ENCODE measurements at regions not wholly inside any gene's neighbourhood (a gene's known extent, or its start where the extent isn't known, plus 50 kb on each side); places are given as distances from the start of the nearest gene placed in this dataset.

GRCh38 chr4:22947851-22948250 lies 255.1 kb downstream of the GBA3 start:
- peaks cover 1% of the 10 kb centered on the region for H3K9me3 Mint-ChIP-seq
- POLR2A ChIA-PET: no interaction called here
- Histone ChIP-seq H3K4me1 (ENCODE audit: insufficient read depth, low read length) (no peaks in the 10 kb centered on the region), H3K27me3 (ENCODE audit: control insufficient read depth in 1 of 2, insufficient read depth in 2 of 2, low read length in 2 of 2) (no peaks in the 10 kb centered on the region), H3K27ac (ENCODE audit: low read depth in 1 of 2, low read length in 2 of 2) (no peak overlapping the region), H3K4me3 (ENCODE audit: low read length) (no peak overlapping the region), H3K36me3 (ENCODE audit: insufficient read depth, low read length) (no peaks in the 10 kb centered on the region), H3K9me3 (ENCODE audit: control insufficient read depth in 1 of 2, insufficient read depth in 1 of 2, low read length in 2 of 2) (peaks cover 5% of the 10 kb centered on the region in 2 experiments)
- no peaks in the 10 kb centered on the region for H3K4me1 Mint-ChIP-seq (ENCODE audit: low read depth)
- ATAC-seq (ENCODE audit: poor library complexity) (no peak), DNase-seq (no peak)
- H3K36me3 Mint-ChIP-seq (ENCODE audit: low read depth): no peaks in the 10 kb centered on the region
- H3K27ac Mint-ChIP-seq: no peak overlapping the region
- intact Hi-C loops (cut with DNase I, micrococcal nuclease): no loop called here
- H3K27me3 Mint-ChIP-seq: no peaks in the 10 kb centered on the region
- CTCF ChIA-PET: no interaction called here
- H3K4me3 Mint-ChIP-seq: no peak overlapping the region
- no peak for TF ChIP-seq CTCF (IDR thresholded peaks at IDR 0.05)

- intact Hi-C loops (cut with DNase I, micrococcal nuclease): no loop called here
- TF ChIP-seq CTCF (IDR thresholded peaks at IDR 0.05): no peak
- no peak for DNase-seq
- ATAC-seq (ENCODE audit: poor library complexity): no peak
- no peaks in the 10 kb centered on the region for H3K27me3 ChIP-seq (ENCODE audit: control insufficient read depth in 1 of 2, insufficient read depth in 2 of 2, low read length in 2 of 2)
- no peak overlapping the region for H3K4me3 Mint-ChIP-seq
- peaks cover 2% of the 10 kb centered on the region for H3K9me3 Mint-ChIP-seq
- peaks cover 0 to 4% of the 10 kb centered on the region in 2 experiments for H3K9me3 ChIP-seq (ENCODE audit: control insufficient read depth in 1 of 2, insufficient read depth in 1 of 2, low read length in 2 of 2)
- no peak overlapping the region for H3K27ac Mint-ChIP-seq
- ChIA-PET CTCF (no interaction called here), POLR2A (no interaction called here)
- H3K4me1 ChIP-seq (ENCODE audit: insufficient read depth, low read length): no peaks in the 10 kb centered on the region
- no peaks in the 10 kb centered on the region for H3K4me1 Mint-ChIP-seq (ENCODE audit: low read depth)
- no peaks in the 10 kb centered on the region for H3K36me3 ChIP-seq (ENCODE audit: insufficient read depth, low read length)
- no peak overlapping the region for H3K27ac ChIP-seq (ENCODE audit: low read depth in 1 of 2, low read length in 2 of 2)
- H3K4me3 ChIP-seq (ENCODE audit: low read length): no peak overlapping the region
- H3K27me3 Mint-ChIP-seq: no peaks in the 10 kb centered on the region
- H3K36me3 Mint-ChIP-seq (ENCODE audit: low read depth): no peaks in the 10 kb centered on the region
Measured at GRCh38 chr4:22942920-22943559, 250.3 kb downstream of the GBA3 start.

DNA sequence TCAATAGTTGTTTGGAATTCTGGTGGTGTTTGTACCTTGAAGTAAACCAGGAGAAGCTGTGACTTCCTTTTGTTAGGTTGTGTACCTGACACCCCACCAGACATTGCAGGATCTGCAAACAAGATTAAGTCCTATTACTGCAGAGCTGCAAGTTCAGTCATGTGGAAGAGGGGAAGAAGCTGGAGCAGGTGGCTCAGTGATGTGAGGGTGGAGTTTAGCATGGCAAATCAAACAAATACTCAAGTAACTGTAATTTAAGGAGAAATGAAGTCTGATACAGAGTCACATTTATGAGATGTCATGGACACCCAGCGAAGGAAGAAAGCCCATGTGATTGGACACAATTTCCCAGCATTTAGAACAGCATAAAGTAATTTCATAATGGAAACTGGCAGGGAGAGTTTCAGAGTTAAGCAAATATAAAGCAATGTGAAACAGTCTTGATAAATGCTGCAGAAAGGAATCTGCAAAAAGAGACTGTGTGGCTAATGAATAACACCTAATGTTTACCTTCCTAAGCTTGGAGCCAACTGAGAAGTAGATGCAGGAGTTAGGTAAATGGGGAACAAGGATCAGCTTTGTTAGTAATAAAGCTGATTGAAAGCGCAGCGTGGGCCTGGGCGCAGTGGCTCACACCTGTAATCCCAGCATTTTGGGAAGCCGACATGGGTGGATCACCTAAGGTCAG lies 249.1 kb downstream of the GBA3 start:
- H3K4me1 Mint-ChIP-seq (ENCODE audit: low read depth): no peaks in the 10 kb centered on the region
- H3K9me3 Mint-ChIP-seq: peaks cover 2% of the 10 kb centered on the region
- intact Hi-C loops (cut with DNase I, micrococcal nuclease): no loop called here
- CTCF ChIA-PET: no interaction called here
- H3K27me3 Mint-ChIP-seq: no peaks in the 10 kb centered on the region
- H3K4me3 ChIP-seq (ENCODE audit: low read length): no peak overlapping the region
- no peaks in the 10 kb centered on the region for H3K4me1 ChIP-seq (ENCODE audit: insufficient read depth, low read length)
- no peak for ATAC-seq (ENCODE audit: poor library complexity)
- H3K27me3 ChIP-seq (ENCODE audit: control insufficient read depth in 1 of 2, insufficient read depth in 2 of 2, low read length in 2 of 2): no peaks in the 10 kb centered on the region
- no peak for TF ChIP-seq CTCF (IDR thresholded peaks at IDR 0.05)
- no peaks in the 10 kb centered on the region for H3K36me3 ChIP-seq (ENCODE audit: insufficient read depth, low read length)
- H3K27ac ChIP-seq (ENCODE audit: low read depth in 1 of 2, low read length in 2 of 2): no peak overlapping the region
- no peaks in the 10 kb centered on the region for H3K36me3 Mint-ChIP-seq (ENCODE audit: low read depth)
- no peak for DNase-seq
- POLR2A ChIA-PET: no interaction called here
- no peak overlapping the region for H3K4me3 Mint-ChIP-seq
- no peak overlapping the region for H3K27ac Mint-ChIP-seq
- peaks cover 0 to 4% of the 10 kb centered on the region in 2 experiments for H3K9me3 ChIP-seq (ENCODE audit: control insufficient read depth in 1 of 2, insufficient read depth in 1 of 2, low read length in 2 of 2)

Data from CD4-positive, alpha-beta T cell (primary cell).